IMR-90 (cell line): ENCODE measurements at regions not wholly inside any gene's neighbourhood (a gene's known extent, or its start where the extent isn't known, plus 50 kb on each side); places are given as distances from the start of the nearest gene placed in this dataset.
A peak's percentile ranks its signal among the peaks of the same experiment; 100 is the strongest.

Experiments used
- ATAC-seq: fragments of 200-7000 bp; cut with Tn5 transposase; 2 replicates; pipeline ENCODE4 v1.9.1; 2020; ENCODE audit warnings: low read depth, mild to moderate bottlenecking, moderate library complexity
- BruUV-seq: library from RNA; stranded (reverse); fragments of 400-500 nt; replicated peaks from 2 replicates; lab custom pipeline; 2021; lab: Mats Ljungman, UMichigan
- CTCF ChIA-PET: fragments of 300-600 bp; formaldehyde crosslinking; extraction: SDS; loops from one replicate; lab custom pipeline; 2021; ENCODE audit warnings: antibody characterized with exemption; lab: Yijun Ruan, JAX
- POLR2A ChIA-PET: fragments of 300-600 bp; sonication (Branson Sonifier 250); formaldehyde crosslinking; loops from one replicate; lab custom pipeline; 2022; ENCODE audit warnings: antibody characterized with exemption; ENCODE audit not compliant: unreplicated experiment; lab: Charles Lee
- DNase-seq: peaks from one replicate; pipeline ENCODE4 v3.0.0; 2013
- H2AFZ ChIP-seq: replicated peaks from 2 replicates; pipeline ENCODE3; 2013; ENCODE audit warnings: low read length, mild to moderate bottlenecking; ENCODE audit not compliant: poor library complexity
- H2AK5ac ChIP-seq: 2 replicates; pipeline ENCODE4 v1.6.1; 2013; ENCODE audit warnings: low read depth, low read length, inconsistent platforms
- H2AK9ac ChIP-seq: replicated peaks from 2 replicates; pipeline ENCODE3; 2013; ENCODE audit warnings: mild to moderate bottlenecking, low read depth, low read length, moderate library complexity; ENCODE audit not compliant: poor library complexity
- H2BK120ac ChIP-seq: 2 replicates; pipeline ENCODE4 v1.6.1; 2013; ENCODE audit warnings: low read depth, low read length, inconsistent platforms
- H2BK15ac ChIP-seq: 3 replicates; pipeline ENCODE4 v1.6.1; 2013; ENCODE audit warnings: low read depth, low read length, inconsistent platforms
- H2BK20ac ChIP-seq: 2 replicates; pipeline ENCODE4 v1.6.1; 2013; ENCODE audit warnings: low read depth, mild to moderate bottlenecking, inconsistent platforms, low read length, moderate library complexity
- H2BK5ac ChIP-seq: 2 replicates; pipeline ENCODE4 v1.6.1; 2013; ENCODE audit warnings: mild to moderate bottlenecking, low read depth, low read length, inconsistent platforms; ENCODE audit not compliant: poor library complexity, severe bottlenecking
- H3K14ac ChIP-seq: replicated peaks from 2 replicates; pipeline ENCODE4 v1.6.1; 2013; ENCODE audit warnings: low read depth, low read length, inconsistent platforms
- H3K18ac ChIP-seq: 2 replicates; pipeline ENCODE4 v1.6.1; 2013; ENCODE audit warnings: low read depth, low read length, control low read depth
- H3K23ac ChIP-seq: 2 replicates; pipeline ENCODE4 v1.6.1; 2013; ENCODE audit warnings: low read depth, low read length, inconsistent platforms
- H3K27ac ChIP-seq: 2 replicates; pipeline ENCODE4 v1.5.1; 2013; ENCODE audit warnings: mild to moderate bottlenecking, control low read depth, low read length; ENCODE audit not compliant: insufficient read depth
- H3K27me3 ChIP-seq: 2 replicates; pipeline ENCODE4 v1.6.1; 2013; ENCODE audit warnings: low read length; ENCODE audit not compliant: control insufficient read depth, insufficient read depth
- H3K36me3 ChIP-seq: 2 replicates; pipeline ENCODE4 v1.6.1; 2013; ENCODE audit warnings: low read length, mixed read lengths; ENCODE audit not compliant: control insufficient read depth, insufficient read depth
- H3K4ac ChIP-seq: 2 replicates; pipeline ENCODE4 v1.6.1; 2013; ENCODE audit warnings: low read depth, low read length, inconsistent platforms
- H3K4me1 ChIP-seq: 2 replicates; pipeline ENCODE4 v1.6.1; 2013; ENCODE audit warnings: low read length, mixed read lengths; ENCODE audit not compliant: control insufficient read depth, insufficient read depth
- H3K4me2 ChIP-seq: 2 replicates; pipeline ENCODE4 v1.6.1; 2013; ENCODE audit warnings: low read depth, mild to moderate bottlenecking, control low read depth, low read length, moderate library complexity
- H3K4me3 ChIP-seq: 2 replicates; pipeline ENCODE4 v1.5.1; 2013; ENCODE audit warnings: low read depth, mild to moderate bottlenecking, control low read depth, low read length, moderate library complexity; ENCODE audit not compliant: insufficient read depth
- H3K56ac ChIP-seq: 2 replicates; pipeline ENCODE4 v1.6.1; 2013; ENCODE audit warnings: low read length, inconsistent platforms; ENCODE audit not compliant: insufficient read depth; ENCODE audit errors: extremely low read depth
- H3K79me1 ChIP-seq, 2 experiments: 2 replicates each; pipeline ENCODE4 v1.6.1; 2013; ENCODE audit warnings: low read length in 2 of 2, inconsistent platforms in 1 of 2, low read depth in 1 of 2
- H3K9ac ChIP-seq: 2 replicates; pipeline ENCODE4 v1.6.1; 2013; ENCODE audit warnings: low read depth, low read length, control low read depth
- H3K9me1 ChIP-seq: 2 replicates; pipeline ENCODE4 v1.6.1; 2013; ENCODE audit warnings: low read length, inconsistent platforms; ENCODE audit not compliant: insufficient read depth
- H3K9me3 ChIP-seq: 2 replicates; pipeline ENCODE4 v1.6.1; 2013; ENCODE audit warnings: low read length; ENCODE audit not compliant: control insufficient read depth, insufficient read depth
- H4K20me1 ChIP-seq: 2 replicates; pipeline ENCODE4 v1.6.1; 2013; ENCODE audit warnings: low read length, inconsistent platforms; ENCODE audit not compliant: insufficient read depth
- H4K5ac ChIP-seq: 2 replicates; pipeline ENCODE4 v1.6.1; 2013; ENCODE audit warnings: mild to moderate bottlenecking, low read depth, low read length, control low read depth
- H4K8ac ChIP-seq, 2 experiments: 2 replicates each; pipeline ENCODE4 v1.6.1; 2013; ENCODE audit warnings: low read depth in 2 of 2, low read length in 2 of 2, control low read depth in 1 of 2, inconsistent platforms in 1 of 2
- H4K91ac ChIP-seq: 2 replicates; pipeline ENCODE4 v1.6.1; 2013; ENCODE audit warnings: low read depth, low read length, inconsistent platforms; ENCODE audit not compliant: insufficient read depth
- BHLHE40 ChIP-seq: fragments of 150-350 bp; IDR thresholded peaks from 2 replicates; pipeline ENCODE4 v1.6.1; 2016; ENCODE audit warnings: mild to moderate bottlenecking, low read depth, low read length
- CEBPB ChIP-seq: IDR thresholded peaks from 2 replicates; pipeline ENCODE4 v1.6.1; 2012; ENCODE audit warnings: low read depth, low read length, improper control_type of control experiment
- CHD1 ChIP-seq: IDR thresholded peaks from 2 replicates; pipeline ENCODE4 v1.6.1; 2012; ENCODE audit warnings: low read depth, low read length, improper control_type of control experiment
- CTCF ChIP-seq: conservative IDR thresholded peaks from 2 replicates; pipeline ENCODE4 v1.5.1; 2012; ENCODE audit warnings: mild to moderate bottlenecking, low read depth, low read length, improper control_type of control experiment
- ELK1 ChIP-seq: fragments of 150-350 bp; IDR thresholded peaks from 2 replicates; pipeline ENCODE4 v1.6.1; 2016; ENCODE audit warnings: low read depth, mild to moderate bottlenecking, low read length, moderate library complexity, borderline replicate concordance
- MAFK ChIP-seq: IDR thresholded peaks from 2 replicates; pipeline ENCODE4 v1.6.1; 2012; ENCODE audit warnings: low read depth, low read length, improper control_type of control experiment
- MAZ ChIP-seq: IDR thresholded peaks from 2 replicates; pipeline ENCODE4 v1.6.1; 2012; ENCODE audit warnings: low read depth, mild to moderate bottlenecking, low read length, improper control_type of control experiment, moderate library complexity, borderline replicate concordance
- MXI1 ChIP-seq: IDR thresholded peaks from 2 replicates; pipeline ENCODE4 v1.6.1; 2012; ENCODE audit warnings: low read depth, mild to moderate bottlenecking, low read length, moderate library complexity, borderline replicate concordance
- NFE2L2 ChIP-seq: fragments of 150-350 bp; IDR thresholded peaks from 2 replicates; pipeline ENCODE4 v1.6.1; 2016; ENCODE audit warnings: low read depth, mild to moderate bottlenecking, low read length
- POLR2A ChIP-seq: IDR thresholded peaks from 2 replicates; pipeline ENCODE4 v1.6.1; 2012; ENCODE audit warnings: mild to moderate bottlenecking, low read depth, low read length
- RAD21 ChIP-seq: IDR thresholded peaks from 2 replicates; pipeline ENCODE4 v1.6.1; 2012; ENCODE audit warnings: low read length, improper control_type of control experiment
- RCOR1 ChIP-seq: IDR thresholded peaks from 2 replicates; pipeline ENCODE4 v1.6.1; 2012; ENCODE audit warnings: mild to moderate bottlenecking, low read length, improper control_type of control experiment; ENCODE audit not compliant: insufficient replicate concordance
- RFX5 ChIP-seq: IDR thresholded peaks from 2 replicates; pipeline ENCODE4 v1.8.0; 2012; ENCODE audit warnings: low read depth, mild to moderate bottlenecking, low read length, moderate library complexity
- SMC3 ChIP-seq: fragments of 150-350 bp; IDR thresholded peaks from 2 replicates; pipeline ENCODE4 v1.6.1; 2016; ENCODE audit warnings: low read depth, mild to moderate bottlenecking, antibody characterized with exemption, low read length, moderate library complexity
- USF2 ChIP-seq: fragments of 150-350 bp; IDR thresholded peaks from 2 replicates; pipeline ENCODE4 v1.6.1; 2017; ENCODE audit warnings: mild to moderate bottlenecking, antibody characterized with exemption, low read length, low read depth
- WGBS, 2 experiments: methylation state at CpG; one replicate each; pipeline versions ENCODE4 v1.1.5 to v1.1.7; 2013; ENCODE audit warnings: missing lambda C conversion rate in 2 of 2; ENCODE audit not compliant: insufficient read length in 1 of 2; ENCODE audit errors: extremely low coverage in 2 of 2; 5-methylcytosine and 5-hydroxymethylcytosine counted together
- dilution Hi-C: fragments of 300-500 bp; cut with HindIII; formaldehyde crosslinking; loops from one replicate; pipeline ENCODE4 v1.14.3; 2018; ENCODE audit warnings: low sequenced_read_pairs; ENCODE audit not compliant: unreplicated experiment
- in situ Hi-C: fragments of 300-500 bp; cut with MboI; formaldehyde crosslinking; loops from 3 replicates; pipeline ENCODE4 v1.14.3; 2019; ENCODE audit warnings: low sequenced_read_pairs, inconsistent platforms, mixed read lengths
- intact Hi-C: fragments of 100-400 bp; cut with micrococcal nuclease; formaldehyde crosslinking; loops from 2 replicates; pipeline ENCODE4 v1.10.0; 2022

- H2BK20ac ChIP-seq: no peak overlapping the region
- WGBS, 2 experiments: no CpG with 5 or more reads among the region's 4 CpGs
- no peak overlapping the region for H3K23ac ChIP-seq
- no peaks in the 10 kb centered on the region for H3K9me1 ChIP-seq
- no peak overlapping the region for H3K14ac ChIP-seq
- no peak overlapping the region for H4K8ac ChIP-seq
- no peak overlapping the region for H3K9ac ChIP-seq
- H3K27me3 ChIP-seq: no peaks in the 10 kb centered on the region
- CTCF ChIA-PET: interaction anchor here (1.0 kb wide), 1 partner anchor 306 kb away, joined by 3 read pairs; no protein-coding TSS in a partner anchor
- no peak overlapping the region for H2AFZ ChIP-seq
- DNase-seq (no peak), ATAC-seq (no peak)
- no peak overlapping the region for H3K27ac ChIP-seq
- in situ Hi-C loops (no loop called here), intact Hi-C loops (no loop called here), dilution Hi-C loops (no loop called here)
- H3K4ac ChIP-seq: no peak overlapping the region
- H2BK5ac ChIP-seq: no peak overlapping the region
- BruUV-seq: no TSS peak
- no peak overlapping the region for H4K5ac ChIP-seq
- H4K20me1 ChIP-seq: no peaks in the 10 kb centered on the region
- no peak overlapping the region for H3K4me3 ChIP-seq
- no peak overlapping the region for H2AK9ac ChIP-seq
- no peak overlapping the region for H2BK15ac ChIP-seq
- H4K91ac ChIP-seq: no peak overlapping the region
- H3K56ac ChIP-seq: no peak overlapping the region
- no peak overlapping the region for H2AK5ac ChIP-seq
- H3K4me2 ChIP-seq: peak overlapping the region; percentile 50; the same call in 1 of the 2 replicates
- H3K18ac ChIP-seq: no peak overlapping the region
- TF ChIP-seq CTCF (no peak), MAZ (no peak), USF2 (no peak), MAFK (no peak), MXI1 (no peak), RAD21 (no peak), RCOR1 (no peak), CHD1 (no peak), CEBPB (no peak), POLR2A (no peak), SMC3 (no peak), ELK1 (no peak), RFX5 (no peak), NFE2L2 (no peak), BHLHE40 (no peak)
- H3K79me1 ChIP-seq: no peaks in the 10 kb centered on the region
- no peaks in the 10 kb centered on the region for H3K4me1 ChIP-seq
- no peaks in the 10 kb centered on the region for H3K36me3 ChIP-seq
- no peak overlapping the region for H2BK120ac ChIP-seq
- no peaks in the 10 kb centered on the region for H3K9me3 ChIP-seq
- POLR2A ChIA-PET: no interaction called here
Observed at GRCh38 chr7:79604841-79605240, 151.4 kb upstream of the MAGI2 start.
